ENCODE measurements at regions not wholly inside any gene's neighbourhood (a gene's known extent, or its start where the extent isn't known, plus 50 kb on each side); places are given as distances from the start of the nearest gene placed in this dataset.

- no peak for FAIRE-seq
Observed at GRCh38 chr2:16266571-16266970, 326.2 kb downstream of the MYCN start.

- FAIRE-seq = no peak
Observed at GRCh38 chr2:16264931-16265540, 324.7 kb downstream of the MYCN start.

- FAIRE-seq = no peak
Observed at GRCh38 chr2:16264491-16264890, 324.1 kb downstream of the MYCN start.

- FAIRE-seq = no peak
Observed at GRCh38 chr2:16263241-16263890, 323.0 kb downstream of the MYCN start.

GRCh38 chr2:16262526-16263178 is 322.3 kb downstream of the MYCN start:
- no peak for FAIRE-seq

GRCh38 chr2:16261791-16262190 is 321.4 kb downstream of the MYCN start:
- FAIRE-seq = no peak

- no peak for FAIRE-seq
Observed at GRCh38 chr2:16261071-16261470, 320.7 kb downstream of the MYCN start.

- FAIRE-seq = no peak
Observed at GRCh38 chr2:16260041-16260830, 319.9 kb downstream of the MYCN start.

- FAIRE-seq = no peak
Observed at GRCh38 chr2:16259010-16259409, 318.7 kb downstream of the MYCN start.

- no peak for FAIRE-seq
Observed at GRCh38 chr2:16258350-16258749, 318.0 kb downstream of the MYCN start.

GRCh38 chr2:16257322-16258028 is 317.1 kb downstream of the MYCN start:
- FAIRE-seq = no peak

GRCh38 chr2:16256601-16257321 is 316.4 kb downstream of the MYCN start:
- FAIRE-seq = no peak

GRCh38 chr2:16255120-16255519 is 314.8 kb downstream of the MYCN start:
- no peak for FAIRE-seq

GRCh38 chr2:16254356-16254965 is 314.1 kb downstream of the MYCN start:
- FAIRE-seq = no peak

- no peak for FAIRE-seq
Observed at GRCh38 chr2:16253291-16253690, 312.9 kb downstream of the MYCN start.

GRCh38 chr2:16252891-16253290 is 312.5 kb downstream of the MYCN start:
- no peak for FAIRE-seq

- no peak for FAIRE-seq
Observed at GRCh38 chr2:16252251-16252650, 311.9 kb downstream of the MYCN start.

GRCh38 chr2:16251511-16252225 is 311.3 kb downstream of the MYCN start:
- no peak for FAIRE-seq

GRCh38 chr2:16250886-16251285 is 310.5 kb downstream of the MYCN start:
- no peak for FAIRE-seq

GRCh38 chr2:16250466-16250865 is 310.1 kb downstream of the MYCN start:
- no peak for FAIRE-seq

- FAIRE-seq = no peak
Observed at GRCh38 chr2:16250056-16250425, 309.7 kb downstream of the MYCN start.
